HT1080 (cell line): ENCODE measurements at regions not wholly inside any gene's neighbourhood (a gene's known extent, or its start where the extent isn't known, plus 50 kb on each side); places are given as distances from the start of the nearest gene placed in this dataset.

Source experiments
- DNase-seq: peaks from one replicate; pipeline ENCODE4 v3.0.0-alpha.2; 2015; ENCODE audit warnings: low read depth

- no peak for DNase-seq
Measured at GRCh38 chr11:111035746-111036145, 209.8 kb upstream of the POU2AF2 start.

GRCh38 chr11:111026241-111026640 lies 219.3 kb upstream of the POU2AF2 start:
- no peak for DNase-seq

GRCh38 chr11:111021131-111021530 lies 224.4 kb upstream of the POU2AF2 start:
- DNase-seq: no peak

GRCh38 chr11:111019871-111020670 lies 225.5 kb upstream of the POU2AF2 start:
- no peak for DNase-seq

- DNase-seq: no peak
Measured at GRCh38 chr11:111019451-111019850, 226.1 kb upstream of the POU2AF2 start.

- no peak for DNase-seq
Measured at GRCh38 chr11:111018566-111018965, 227.0 kb upstream of the POU2AF2 start.

GRCh38 chr11:111012491-111012890 lies 233.0 kb upstream of the POU2AF2 start:
- no peak for DNase-seq

- DNase-seq: no peak
Measured at GRCh38 chr11:111011275-111011594, 234.3 kb upstream of the POU2AF2 start.

GRCh38 chr11:111010391-111011274 lies 234.9 kb upstream of the POU2AF2 start:
- DNase-seq: no peak

- no peak for DNase-seq
Measured at GRCh38 chr11:111006227-111006626, 239.3 kb upstream of the POU2AF2 start.

- peak; percentile 72 for DNase-seq
Measured at GRCh38 chr11:111001986-111002611, 243.4 kb upstream of the POU2AF2 start.

GRCh38 chr11:111001081-111001430 lies 244.5 kb upstream of the POU2AF2 start:
- no peak for DNase-seq

- DNase-seq: no peak
Measured at GRCh38 chr11:111000400-111001080, 245.0 kb upstream of the POU2AF2 start.

- DNase-seq: no peak
Measured at GRCh38 chr11:110992481-110992880, 253.0 kb upstream of the POU2AF2 start.

GRCh38 chr11:110991661-110992355 lies 253.7 kb upstream of the POU2AF2 start:
- no peak for DNase-seq

- DNase-seq: no peak
Measured at GRCh38 chr11:110990311-110990710, 255.2 kb upstream of the POU2AF2 start.

GRCh38 chr11:110989428-110990133 lies 255.9 kb upstream of the POU2AF2 start:
- no peak for DNase-seq

GRCh38 chr11:110988671-110989070 lies 256.9 kb upstream of the POU2AF2 start:
- no peak for DNase-seq

- no peak for DNase-seq
Measured at GRCh38 chr11:110986016-110986415, 259.5 kb upstream of the POU2AF2 start.

- no peak for DNase-seq
Measured at GRCh38 chr11:110985547-110985946, 260.0 kb upstream of the POU2AF2 start.
